SH-SY5Y (cell line): ENCODE measurements at regions not wholly inside any gene's neighbourhood (a gene's known extent, or its start where the extent isn't known, plus 50 kb on each side); places are given as distances from the start of the nearest gene placed in this dataset.

Experiments used
- GATA2 ChIP-seq: IDR thresholded peaks from 2 replicates; pipeline ENCODE4 v1.6.1; 2011; ENCODE audit warnings: mild to moderate bottlenecking, low read depth, low read length
- GATA3 ChIP-seq: IDR thresholded peaks from 2 replicates; pipeline ENCODE4 v1.6.1; 2011; ENCODE audit warnings: low read depth, mild to moderate bottlenecking, low read length, moderate library complexity

GRCh38 chr9:4353236-4353635 is 53.4 kb upstream of the GLIS3 start:
- no peak for TF ChIP-seq GATA3
- no peak for TF ChIP-seq GATA2
